ENCODE measurements at regions not wholly inside any gene's neighbourhood (a gene's known extent, or its start where the extent isn't known, plus 50 kb on each side); places are given as distances from the start of the nearest gene placed in this dataset.

GRCh38 chrX:15157624-15158023, 112.3 kb downstream of the ASB9 start:
- Histone ChIP-seq H3K27ac (ENCODE audit: low read depth, low read length) (no peak overlapping the region), H3K27me3 (ENCODE audit: insufficient read depth, low read length) (peaks cover 11% of the 10 kb centered on the region; the same call in 1 of the 2 replicates), H3K79me2 (ENCODE audit: control insufficient read depth, insufficient read depth, low read length, unreplicated experiment) (no peaks in the 10 kb centered on the region), H2AFZ (ENCODE audit: low read length, unreplicated experiment) (no peak overlapping the region), H3K4me3 (ENCODE audit: low read depth, low read length) (no peak overlapping the region), H3K4me1 (ENCODE audit: control insufficient read depth, insufficient read depth, low read length, unreplicated experiment) (no peaks in the 10 kb centered on the region), H3K36me3 (ENCODE audit: insufficient read depth, low read length) (no peaks in the 10 kb centered on the region)

- peaks cover 7% of the 10 kb centered on the region for H3K4me1 ChIP-seq (ENCODE audit: control insufficient read depth, insufficient read depth, low read length, unreplicated experiment)
- peak overlapping the region; percentile 45 for H2AFZ ChIP-seq (ENCODE audit: low read length, unreplicated experiment)
- H3K36me3 ChIP-seq (ENCODE audit: insufficient read depth, low read length), result no peaks in the 10 kb centered on the region
- H3K27ac ChIP-seq (ENCODE audit: low read depth, low read length), result no peak overlapping the region
- H3K79me2 ChIP-seq (ENCODE audit: control insufficient read depth, insufficient read depth, low read length, unreplicated experiment), result no peaks in the 10 kb centered on the region
- peaks cover 3% of the 10 kb centered on the region; the same call in 1 of the 2 replicates for H3K27me3 ChIP-seq (ENCODE audit: insufficient read depth, low read length)
- H3K4me3 ChIP-seq (ENCODE audit: low read depth, low read length), result no peak overlapping the region; the same call in 1 of the 2 replicates
Measured at GRCh38 chrX:15151267-15152186, 118.4 kb downstream of the ASB9 start.

- Histone ChIP-seq H3K79me2 (ENCODE audit: control insufficient read depth, insufficient read depth, low read length, unreplicated experiment) (no peaks in the 10 kb centered on the region), H3K4me1 (ENCODE audit: control insufficient read depth, insufficient read depth, low read length, unreplicated experiment) (peaks cover 7% of the 10 kb centered on the region), H2AFZ (ENCODE audit: low read length, unreplicated experiment) (no peak overlapping the region), H3K27ac (ENCODE audit: low read depth, low read length) (no peak overlapping the region), H3K27me3 (ENCODE audit: insufficient read depth, low read length) (peaks cover 8% of the 10 kb centered on the region), H3K4me3 (ENCODE audit: low read depth, low read length) (no peak overlapping the region), H3K36me3 (ENCODE audit: insufficient read depth, low read length) (no peaks in the 10 kb centered on the region)
Measured at GRCh38 chrX:15150586-15150985, 119.3 kb downstream of the ASB9 start.

GRCh38 chrX:15146515-15146914, 123.4 kb downstream of the ASB9 start:
- H3K79me2 ChIP-seq (ENCODE audit: control insufficient read depth, insufficient read depth, low read length, unreplicated experiment), result no peaks in the 10 kb centered on the region
- no peak overlapping the region for H2AFZ ChIP-seq (ENCODE audit: low read length, unreplicated experiment)
- H3K27me3 ChIP-seq (ENCODE audit: insufficient read depth, low read length), result peaks cover 29% of the 10 kb centered on the region
- H3K27ac ChIP-seq (ENCODE audit: low read depth, low read length), result no peak overlapping the region
- no peak overlapping the region for H3K4me3 ChIP-seq (ENCODE audit: low read depth, low read length)
- no peaks in the 10 kb centered on the region for H3K36me3 ChIP-seq (ENCODE audit: insufficient read depth, low read length)
- H3K4me1 ChIP-seq (ENCODE audit: control insufficient read depth, insufficient read depth, low read length, unreplicated experiment), result peaks cover 2% of the 10 kb centered on the region

- Histone ChIP-seq H2AFZ (ENCODE audit: low read length, unreplicated experiment) (no peak overlapping the region), H3K79me2 (ENCODE audit: control insufficient read depth, insufficient read depth, low read length, unreplicated experiment) (no peaks in the 10 kb centered on the region), H3K4me3 (ENCODE audit: low read depth, low read length) (no peak overlapping the region), H3K36me3 (ENCODE audit: insufficient read depth, low read length) (no peaks in the 10 kb centered on the region), H3K4me1 (ENCODE audit: control insufficient read depth, insufficient read depth, low read length, unreplicated experiment) (no peaks in the 10 kb centered on the region), H3K27ac (ENCODE audit: low read depth, low read length) (no peak overlapping the region), H3K27me3 (ENCODE audit: insufficient read depth, low read length) (peaks cover 29% of the 10 kb centered on the region)
Measured at GRCh38 chrX:15143825-15144121, 126.1 kb downstream of the ASB9 start.

GRCh38 chrX:15143050-15143824, 126.6 kb downstream of the ASB9 start:
- Histone ChIP-seq H3K27ac (ENCODE audit: low read depth, low read length) (no peak overlapping the region), H3K4me3 (ENCODE audit: low read depth, low read length) (no peak overlapping the region), H3K36me3 (ENCODE audit: insufficient read depth, low read length) (no peaks in the 10 kb centered on the region), H3K27me3 (ENCODE audit: insufficient read depth, low read length) (peaks cover 29% of the 10 kb centered on the region), H2AFZ (ENCODE audit: low read length, unreplicated experiment) (no peak overlapping the region), H3K79me2 (ENCODE audit: control insufficient read depth, insufficient read depth, low read length, unreplicated experiment) (no peaks in the 10 kb centered on the region), H3K4me1 (ENCODE audit: control insufficient read depth, insufficient read depth, low read length, unreplicated experiment) (no peaks in the 10 kb centered on the region)

- Histone ChIP-seq H3K27ac (ENCODE audit: low read depth, low read length) (no peak overlapping the region), H3K4me1 (ENCODE audit: control insufficient read depth, insufficient read depth, low read length, unreplicated experiment) (no peaks in the 10 kb centered on the region), H3K36me3 (ENCODE audit: insufficient read depth, low read length) (no peaks in the 10 kb centered on the region), H3K79me2 (ENCODE audit: control insufficient read depth, insufficient read depth, low read length, unreplicated experiment) (no peaks in the 10 kb centered on the region), H3K27me3 (ENCODE audit: insufficient read depth, low read length) (peaks cover 29% of the 10 kb centered on the region), H2AFZ (ENCODE audit: low read length, unreplicated experiment) (no peak overlapping the region), H3K4me3 (ENCODE audit: low read depth, low read length) (no peak overlapping the region)
Measured at GRCh38 chrX:15142084-15142715, 127.7 kb downstream of the ASB9 start.

- Histone ChIP-seq H3K4me3 (ENCODE audit: low read depth, low read length) (no peak overlapping the region), H3K27me3 (ENCODE audit: insufficient read depth, low read length) (no peaks in the 10 kb centered on the region), H3K27ac (ENCODE audit: low read depth, low read length) (no peak overlapping the region), H3K79me2 (ENCODE audit: control insufficient read depth, insufficient read depth, low read length, unreplicated experiment) (no peaks in the 10 kb centered on the region), H2AFZ (ENCODE audit: low read length, unreplicated experiment) (no peak overlapping the region), H3K36me3 (ENCODE audit: insufficient read depth, low read length) (no peaks in the 10 kb centered on the region), H3K4me1 (ENCODE audit: control insufficient read depth, insufficient read depth, low read length, unreplicated experiment) (no peaks in the 10 kb centered on the region)
Measured at GRCh38 chrX:15136795-15137194, 133.1 kb downstream of the ASB9 start.

GRCh38 chrX:15129412-15129811, 140.5 kb downstream of the ASB9 start:
- H3K79me2 ChIP-seq (ENCODE audit: control insufficient read depth, insufficient read depth, low read length, unreplicated experiment), result no peaks in the 10 kb centered on the region
- no peak overlapping the region for H3K27ac ChIP-seq (ENCODE audit: low read depth, low read length)
- no peak overlapping the region for H3K4me3 ChIP-seq (ENCODE audit: low read depth, low read length)
- H3K36me3 ChIP-seq (ENCODE audit: insufficient read depth, low read length), result no peaks in the 10 kb centered on the region
- H3K27me3 ChIP-seq (ENCODE audit: insufficient read depth, low read length), result no peaks in the 10 kb centered on the region
- H3K4me1 ChIP-seq (ENCODE audit: control insufficient read depth, insufficient read depth, low read length, unreplicated experiment), result no peaks in the 10 kb centered on the region
- no peak overlapping the region for H2AFZ ChIP-seq (ENCODE audit: low read length, unreplicated experiment)

- Histone ChIP-seq H3K79me2 (ENCODE audit: control insufficient read depth, insufficient read depth, low read length, unreplicated experiment) (no peaks in the 10 kb centered on the region), H3K4me3 (ENCODE audit: low read depth, low read length) (no peak overlapping the region), H3K4me1 (ENCODE audit: control insufficient read depth, insufficient read depth, low read length, unreplicated experiment) (no peaks in the 10 kb centered on the region), H3K36me3 (ENCODE audit: insufficient read depth, low read length) (no peaks in the 10 kb centered on the region), H3K27me3 (ENCODE audit: insufficient read depth, low read length) (no peaks in the 10 kb centered on the region), H2AFZ (ENCODE audit: low read length, unreplicated experiment) (no peak overlapping the region), H3K27ac (ENCODE audit: low read depth, low read length) (no peak overlapping the region)
Measured at GRCh38 chrX:15128861-15129260, 141.0 kb downstream of the ASB9 start.
